ENCODE measurements at regions not wholly inside any gene's neighbourhood (a gene's known extent, or its start where the extent isn't known, plus 50 kb on each side); places are given as distances from the start of the nearest gene placed in this dataset.

DNA sequence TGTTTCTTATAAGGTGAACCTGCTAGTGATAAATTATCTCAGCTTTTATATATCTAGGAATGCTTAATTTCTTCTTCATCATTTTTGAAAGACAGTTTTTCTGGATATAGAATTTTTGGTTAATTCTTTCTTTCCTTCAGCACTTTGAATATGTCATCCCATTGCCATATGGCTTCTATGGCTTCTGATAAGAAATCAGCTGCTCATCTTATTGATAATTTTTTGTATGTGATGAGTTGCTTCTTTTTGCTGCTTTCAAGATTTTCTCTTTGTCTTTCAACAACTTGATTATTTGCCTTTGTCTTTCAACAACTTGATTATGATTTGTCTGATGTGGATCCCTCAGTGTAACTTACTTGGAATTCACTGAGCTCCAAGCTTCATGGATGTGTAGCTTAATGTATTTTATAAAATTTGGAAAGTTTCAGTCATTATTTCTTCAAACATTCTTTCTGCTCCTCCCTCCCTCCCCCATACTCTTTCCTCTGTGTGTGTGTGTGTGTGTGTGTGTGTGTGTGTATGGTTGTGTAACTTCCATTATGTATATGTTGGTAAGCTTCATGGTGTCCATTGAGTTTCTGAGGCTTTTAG is 243.9 kb downstream of the TLE1 start:
- no peak for TF ChIP-seq TAF1 (IDR thresholded peaks at IDR 0.05; ENCODE audit: borderline replicate concordance, insufficient read depth, low read length)
- no peak for TF ChIP-seq FOXP2 (optimal IDR thresholded peaks at IDR 0.05; ENCODE audit: borderline replicate concordance, extremely low read depth, extremely low read length, insufficient read depth)
- TF ChIP-seq, protein P1, sequence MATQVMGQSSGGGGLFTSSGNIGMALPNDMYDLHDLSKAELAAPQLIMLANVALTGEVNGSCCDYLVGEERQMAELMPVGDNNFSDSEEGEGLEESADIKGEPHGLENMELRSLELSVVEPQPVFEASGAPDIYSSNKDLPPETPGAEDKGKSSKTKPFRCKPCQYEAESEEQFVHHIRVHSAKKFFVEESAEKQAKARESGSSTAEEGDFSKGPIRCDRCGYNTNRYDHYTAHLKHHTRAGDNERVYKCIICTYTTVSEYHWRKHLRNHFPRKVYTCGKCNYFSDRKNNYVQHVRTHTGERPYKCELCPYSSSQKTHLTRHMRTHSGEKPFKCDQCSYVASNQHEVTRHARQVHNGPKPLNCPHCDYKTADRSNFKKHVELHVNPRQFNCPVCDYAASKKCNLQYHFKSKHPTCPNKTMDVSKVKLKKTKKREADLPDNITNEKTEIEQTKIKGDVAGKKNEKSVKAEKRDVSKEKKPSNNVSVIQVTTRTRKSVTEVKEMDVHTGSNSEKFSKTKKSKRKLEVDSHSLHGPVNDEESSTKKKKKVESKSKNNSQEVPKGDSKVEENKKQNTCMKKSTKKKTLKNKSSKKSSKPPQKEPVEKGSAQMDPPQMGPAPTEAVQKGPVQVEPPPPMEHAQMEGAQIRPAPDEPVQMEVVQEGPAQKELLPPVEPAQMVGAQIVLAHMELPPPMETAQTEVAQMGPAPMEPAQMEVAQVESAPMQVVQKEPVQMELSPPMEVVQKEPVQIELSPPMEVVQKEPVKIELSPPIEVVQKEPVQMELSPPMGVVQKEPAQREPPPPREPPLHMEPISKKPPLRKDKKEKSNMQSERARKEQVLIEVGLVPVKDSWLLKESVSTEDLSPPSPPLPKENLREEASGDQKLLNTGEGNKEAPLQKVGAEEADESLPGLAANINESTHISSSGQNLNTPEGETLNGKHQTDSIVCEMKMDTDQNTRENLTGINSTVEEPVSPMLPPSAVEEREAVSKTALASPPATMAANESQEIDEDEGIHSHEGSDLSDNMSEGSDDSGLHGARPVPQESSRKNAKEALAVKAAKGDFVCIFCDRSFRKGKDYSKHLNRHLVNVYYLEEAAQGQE (IDR thresholded peaks at IDR 0.05; ENCODE audit: insufficient read depth in 1 of 2, low read depth in 2 of 2, low read length in 2 of 2) = no peak
- TF ChIP-seq SIN3A (IDR thresholded peaks at IDR 0.05; ENCODE audit: borderline replicate concordance, insufficient read depth, low read length) = no peak
- no peak for TF ChIP-seq POLR2AphosphoS5 (IDR thresholded peaks at IDR 0.05; ENCODE audit: low read depth, low read length)

DNA sequence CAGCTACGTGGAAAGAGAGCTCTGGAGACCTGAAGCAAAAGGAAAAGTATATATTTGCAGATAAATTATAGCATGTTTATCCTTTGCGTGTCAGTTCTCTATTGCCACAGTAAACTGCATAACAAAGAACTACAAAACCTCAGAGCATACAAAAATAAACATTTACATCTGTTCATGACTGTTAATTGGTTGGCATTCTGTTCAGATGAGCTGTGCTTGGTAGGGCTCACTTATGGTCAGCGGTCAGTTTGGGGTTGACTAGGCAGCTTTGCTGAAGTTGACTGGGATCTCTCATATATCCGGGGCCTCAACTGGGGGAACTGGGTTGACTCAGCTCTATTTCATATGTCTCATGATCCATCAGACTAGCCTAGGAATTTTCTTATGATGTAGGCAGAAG is 257.7 kb downstream of the TLE1 start:
- TF ChIP-seq SIN3A (IDR thresholded peaks at IDR 0.05; ENCODE audit: borderline replicate concordance, insufficient read depth, low read length) (no peak), TAF1 (IDR thresholded peaks at IDR 0.05; ENCODE audit: borderline replicate concordance, insufficient read depth, low read length) (no peak), FOXP2 (optimal IDR thresholded peaks at IDR 0.05; ENCODE audit: borderline replicate concordance, extremely low read depth, extremely low read length, insufficient read depth) (no peak), POLR2AphosphoS5 (IDR thresholded peaks at IDR 0.05; ENCODE audit: low read depth, low read length) (no peak)
- TF ChIP-seq, protein P1 (IDR thresholded peaks at IDR 0.05; ENCODE audit: insufficient read depth in 1 of 2, low read depth in 2 of 2, low read length in 2 of 2) = no peak

DNA sequence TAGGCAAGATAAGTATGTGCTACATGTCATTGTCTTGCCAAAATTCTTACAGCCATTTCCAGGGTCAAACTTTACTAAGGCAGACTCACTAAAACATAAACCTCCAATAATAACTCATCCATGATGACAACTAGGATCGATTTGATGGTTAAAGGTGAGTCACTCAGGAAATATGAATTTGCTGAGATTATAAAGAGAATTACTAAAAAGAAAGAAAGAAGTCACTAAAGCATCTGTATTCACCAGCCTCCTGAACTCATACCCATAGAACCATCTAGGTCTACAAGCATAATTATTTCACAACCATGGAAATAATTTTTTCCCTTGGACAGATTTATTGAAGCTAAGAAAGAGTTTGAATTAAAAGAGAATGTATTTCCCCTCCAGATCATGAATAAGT is 258.6 kb downstream of the TLE1 start:
- TF ChIP-seq POLR2AphosphoS5 (IDR thresholded peaks at IDR 0.05; ENCODE audit: low read depth, low read length) (no peak), FOXP2 (optimal IDR thresholded peaks at IDR 0.05; ENCODE audit: borderline replicate concordance, extremely low read depth, extremely low read length, insufficient read depth) (no peak), TAF1 (IDR thresholded peaks at IDR 0.05; ENCODE audit: borderline replicate concordance, insufficient read depth, low read length) (no peak), SIN3A (IDR thresholded peaks at IDR 0.05; ENCODE audit: borderline replicate concordance, insufficient read depth, low read length) (no peak)
- TF ChIP-seq, protein P1 (IDR thresholded peaks at IDR 0.05; ENCODE audit: insufficient read depth in 1 of 2, low read depth in 2 of 2, low read length in 2 of 2) = no peak

DNA sequence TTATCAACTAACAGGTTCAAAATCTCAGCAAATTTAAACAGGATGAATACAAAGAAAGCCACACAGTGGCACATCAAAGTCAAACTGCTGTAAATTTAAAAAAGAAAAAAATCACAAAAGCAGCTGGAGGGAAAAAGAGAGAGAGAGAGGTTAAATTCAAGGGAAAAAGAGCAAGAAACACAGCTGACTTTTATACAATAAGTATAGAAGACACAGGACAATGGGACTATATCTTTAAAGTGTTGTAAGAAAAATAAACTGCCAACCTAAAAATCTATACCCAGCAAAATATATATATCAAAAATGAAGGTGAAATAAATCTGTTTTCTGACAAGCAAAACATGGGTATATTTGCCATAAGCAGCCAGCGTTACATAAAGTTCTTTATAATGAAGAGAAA is 261.5 kb downstream of the TLE1 start:
- TF ChIP-seq, protein P1 (IDR thresholded peaks at IDR 0.05; ENCODE audit: insufficient read depth in 1 of 2, low read depth in 2 of 2, low read length in 2 of 2) = no peak
- no peak for TF ChIP-seq POLR2AphosphoS5 (IDR thresholded peaks at IDR 0.05; ENCODE audit: low read depth, low read length)
- no peak for TF ChIP-seq SIN3A (IDR thresholded peaks at IDR 0.05; ENCODE audit: borderline replicate concordance, insufficient read depth, low read length)
- TF ChIP-seq TAF1 (IDR thresholded peaks at IDR 0.05; ENCODE audit: borderline replicate concordance, insufficient read depth, low read length) = no peak

DNA sequence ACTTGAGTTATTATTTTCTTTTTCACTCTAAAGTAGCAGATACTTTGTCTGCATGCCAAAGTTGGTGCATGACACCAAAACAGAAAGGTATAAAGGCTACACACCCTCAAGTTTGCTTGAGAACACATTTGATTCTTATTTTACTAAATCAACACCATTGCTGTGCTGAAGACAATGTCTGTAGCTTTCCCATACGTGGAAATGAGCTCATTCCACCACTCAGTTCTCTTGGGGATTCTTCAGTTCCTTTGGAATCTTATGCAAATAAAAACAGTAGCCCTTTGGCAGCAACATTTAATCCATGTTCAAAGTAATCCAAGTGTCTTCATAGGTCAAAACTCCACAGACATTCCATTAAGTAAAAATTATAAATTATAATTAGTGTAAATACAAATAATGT is 264.9 kb downstream of the TLE1 start:
- TF ChIP-seq SIN3A (IDR thresholded peaks at IDR 0.05; ENCODE audit: borderline replicate concordance, insufficient read depth, low read length) (no peak), TAF1 (IDR thresholded peaks at IDR 0.05; ENCODE audit: borderline replicate concordance, insufficient read depth, low read length) (no peak), FOXP2 (optimal IDR thresholded peaks at IDR 0.05; ENCODE audit: borderline replicate concordance, extremely low read depth, extremely low read length, insufficient read depth) (no peak), POLR2AphosphoS5 (IDR thresholded peaks at IDR 0.05; ENCODE audit: low read depth, low read length) (no peak)
- TF ChIP-seq, protein P1 (IDR thresholded peaks at IDR 0.05; ENCODE audit: insufficient read depth in 1 of 2, low read depth in 2 of 2, low read length in 2 of 2) = no peak
